Lung (tissue), 11 donors: ENCODE measurements at regions not wholly inside any gene's neighbourhood (a gene's known extent, or its start where the extent isn't known, plus 50 kb on each side); places are given as distances from the start of the nearest gene placed in this dataset.

Experiments used
- ATAC-seq: fragments of 200-7000 bp; cut with Tn5 transposase; one replicate; pipeline ENCODE4 v1.9.1; 2020; ENCODE audit warnings: moderate number of reproducible peaks; ENCODE audit not compliant: insufficient read depth, low FRiP score
- DNase-seq, 3 donors: peaks; one replicate each; pipeline ENCODE4 v3.0.0-alpha.2; 2013 to 2017
- H3K27ac ChIP-seq, 2 donors: one replicate each; pipeline ENCODE4 v1.5.1; 2013; ENCODE audit warnings: mild to moderate bottlenecking in 2 of 2, moderate library complexity in 2 of 2, control low read depth in 1 of 2, inconsistent platforms in 1 of 2, low read depth in 1 of 2, low read length in 1 of 2
- H3K27me3 ChIP-seq, 3 donors: one replicate each; pipeline ENCODE4 v1.5.1; 2013; ENCODE audit warnings: low read length in 2 of 3; ENCODE audit not compliant: control insufficient read depth in 3 of 3, insufficient read depth in 3 of 3
- H3K36me3 ChIP-seq, 4 donors: one replicate each; pipeline ENCODE4 v1.5.1; 2013; ENCODE audit warnings: low read length in 4 of 4, mild to moderate bottlenecking in 1 of 4, moderate library complexity in 1 of 4; ENCODE audit not compliant: control insufficient read depth in 4 of 4, insufficient read depth in 4 of 4
- H3K4me1 ChIP-seq, 5 donors: one replicate each; pipeline ENCODE4 v1.5.1; 2013; ENCODE audit warnings: low read length in 5 of 5, mild to moderate bottlenecking in 2 of 5, moderate library complexity in 1 of 5; ENCODE audit not compliant: control insufficient read depth in 5 of 5, insufficient read depth in 5 of 5
- H3K4me3 ChIP-seq: one replicate; pipeline ENCODE4 v1.5.1; 2013; ENCODE audit warnings: mild to moderate bottlenecking, control low read depth, moderate library complexity
- H3K9ac ChIP-seq, 2 donors: one replicate each; pipeline ENCODE4 v1.5.1; 2013; ENCODE audit warnings: low read length in 2 of 2, control low read depth in 1 of 2; ENCODE audit not compliant: insufficient read depth in 1 of 2
- H3K9me3 ChIP-seq, 4 donors: one replicate each; pipeline ENCODE4 v1.5.1; 2013; ENCODE audit warnings: low read length in 3 of 4, mild to moderate bottlenecking in 1 of 4, moderate library complexity in 1 of 4; ENCODE audit not compliant: control insufficient read depth in 4 of 4, insufficient read depth in 3 of 4
- WGBS, 2 donors: extraction: QIAGEN DNeasy Blood & Tissue Kit; methylation state at CpG; one replicate each; pipeline ENCODE4 v1.1.7; 2013; 5-methylcytosine and 5-hydroxymethylcytosine counted together
- TF ChIP-seq, protein P1 (sequence below): IDR thresholded peaks from 2 replicates; pipeline ENCODE4 v1.5.1; 2012; ENCODE audit warnings: mild to moderate bottlenecking; ENCODE audit errors: control extremely low read depth, extremely low read depth
- donor health status: control.
- donor health status: control.
- donor health status: Bipolar disorder and iron deficiency.
- donor health status: healthy.
- donor health status: DM: yes; HTN: yes; CAD: no.

DNA sequence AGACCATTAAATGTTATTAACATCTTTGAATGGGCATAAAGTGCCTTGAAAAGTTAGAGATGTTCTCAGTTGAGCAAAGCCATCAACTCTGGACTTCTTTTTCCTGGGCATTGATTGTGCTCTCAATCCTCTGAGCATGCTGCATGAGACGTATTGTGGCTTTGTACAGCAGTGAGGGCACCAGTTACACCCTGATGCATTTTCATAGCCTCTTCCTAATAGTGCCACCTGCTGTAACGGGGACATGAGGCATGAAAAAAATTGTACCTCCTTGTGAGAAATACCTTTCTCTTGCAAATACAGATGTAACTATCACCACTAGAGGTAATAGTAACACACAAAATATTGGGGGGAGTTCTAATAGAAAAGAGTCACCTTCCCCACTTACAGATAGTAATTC lies 697.5 kb downstream of the TMEM182 start:
- no peak for ATAC-seq
- 36 to 45% methylated on average over 2 of the region's 2 CpGs for WGBS, 2 donors

DNA sequence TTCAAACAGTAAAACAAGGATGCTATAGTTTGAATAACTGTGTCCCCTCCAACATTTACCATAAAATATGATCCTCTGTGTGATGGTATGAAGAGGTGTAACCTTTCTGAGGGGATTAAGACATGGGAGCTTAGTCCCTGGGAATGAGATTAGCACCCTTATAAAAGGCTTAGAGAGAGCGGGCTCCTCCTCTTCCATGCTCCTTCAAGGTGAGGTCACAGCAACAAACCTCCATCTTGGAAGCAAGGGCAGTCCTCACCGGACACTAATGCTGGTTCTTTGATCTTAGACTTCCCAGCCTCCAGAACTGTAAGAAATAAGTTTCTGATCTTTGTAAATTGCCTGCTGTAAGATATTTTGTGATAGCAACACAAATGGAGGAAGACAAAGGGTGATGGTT lies 700.3 kb downstream of the TMEM182 start:
- no peak overlapping the region for H3K9ac ChIP-seq
- H3K4me1 ChIP-seq = no peaks in the 10 kb centered on the region
- ATAC-seq (no peak), DNase-seq (no peak)
- TF ChIP-seq, protein P1, sequence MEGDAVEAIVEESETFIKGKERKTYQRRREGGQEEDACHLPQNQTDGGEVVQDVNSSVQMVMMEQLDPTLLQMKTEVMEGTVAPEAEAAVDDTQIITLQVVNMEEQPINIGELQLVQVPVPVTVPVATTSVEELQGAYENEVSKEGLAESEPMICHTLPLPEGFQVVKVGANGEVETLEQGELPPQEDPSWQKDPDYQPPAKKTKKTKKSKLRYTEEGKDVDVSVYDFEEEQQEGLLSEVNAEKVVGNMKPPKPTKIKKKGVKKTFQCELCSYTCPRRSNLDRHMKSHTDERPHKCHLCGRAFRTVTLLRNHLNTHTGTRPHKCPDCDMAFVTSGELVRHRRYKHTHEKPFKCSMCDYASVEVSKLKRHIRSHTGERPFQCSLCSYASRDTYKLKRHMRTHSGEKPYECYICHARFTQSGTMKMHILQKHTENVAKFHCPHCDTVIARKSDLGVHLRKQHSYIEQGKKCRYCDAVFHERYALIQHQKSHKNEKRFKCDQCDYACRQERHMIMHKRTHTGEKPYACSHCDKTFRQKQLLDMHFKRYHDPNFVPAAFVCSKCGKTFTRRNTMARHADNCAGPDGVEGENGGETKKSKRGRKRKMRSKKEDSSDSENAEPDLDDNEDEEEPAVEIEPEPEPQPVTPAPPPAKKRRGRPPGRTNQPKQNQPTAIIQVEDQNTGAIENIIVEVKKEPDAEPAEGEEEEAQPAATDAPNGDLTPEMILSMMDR = no peak
- H3K27me3 ChIP-seq = no peaks in the 10 kb centered on the region
- WGBS, 2 donors = 79 to 90% methylated on average over 2 of the region's 2 CpGs
- no peaks in the 10 kb centered on the region for H3K36me3 ChIP-seq
- H3K27ac ChIP-seq = no peak overlapping the region
- H3K4me3 ChIP-seq = no peak overlapping the region
- H3K9me3 ChIP-seq = peaks cover 0 to 2% (median 0%) of the 10 kb centered on the region in 4 donors

More for the DNA sequence above, 697.5 kb downstream of the TMEM182 start:
- no peaks in the 10 kb centered on the region for H3K36me3 ChIP-seq
- TF ChIP-seq, protein P1 = no peak
- DNase-seq = peak in 1 of 3 donors; percentile 24
- H3K4me1 ChIP-seq = no peaks in the 10 kb centered on the region
- H3K27me3 ChIP-seq = no peaks in the 10 kb centered on the region
- no peak overlapping the region for H3K9ac ChIP-seq
- no peak overlapping the region for H3K27ac ChIP-seq
- H3K9me3 ChIP-seq = no peaks in the 10 kb centered on the region
- H3K4me3 ChIP-seq = no peak overlapping the region

DNA sequence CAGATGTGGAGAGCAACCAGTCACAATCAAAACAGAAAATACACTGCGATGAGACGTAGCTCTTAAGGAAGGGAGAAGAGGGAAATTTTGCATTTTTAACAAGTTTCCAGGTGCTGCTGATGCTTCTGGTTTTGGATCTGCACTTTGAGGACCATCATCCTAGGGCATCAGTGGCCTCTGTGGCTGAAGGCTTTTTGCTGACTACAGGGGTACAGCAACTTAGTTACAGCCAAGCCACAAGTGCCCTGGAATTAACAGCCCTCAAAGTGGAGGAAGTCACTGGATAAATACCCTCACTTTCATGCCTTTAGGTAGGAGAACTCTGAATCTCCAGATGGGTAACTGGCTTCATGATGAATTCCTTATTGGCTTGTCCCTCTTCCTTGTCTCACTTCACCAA lies 700.9 kb downstream of the TMEM182 start:
- peaks cover 0 to 2% (median 0%) of the 10 kb centered on the region in 4 donors for H3K9me3 ChIP-seq
- no peak overlapping the region for H3K27ac ChIP-seq
- ATAC-seq = no peak
- no peaks in the 10 kb centered on the region for H3K36me3 ChIP-seq
- H3K4me3 ChIP-seq = no peak overlapping the region
- TF ChIP-seq, protein P1 = no peak
- WGBS, 2 donors = 91% methylated on average over 2 of the region's 2 CpGs
- H3K4me1 ChIP-seq = no peaks in the 10 kb centered on the region
- H3K9ac ChIP-seq = no peak overlapping the region
- DNase-seq = no peak
- H3K27me3 ChIP-seq = no peaks in the 10 kb centered on the region

DNA sequence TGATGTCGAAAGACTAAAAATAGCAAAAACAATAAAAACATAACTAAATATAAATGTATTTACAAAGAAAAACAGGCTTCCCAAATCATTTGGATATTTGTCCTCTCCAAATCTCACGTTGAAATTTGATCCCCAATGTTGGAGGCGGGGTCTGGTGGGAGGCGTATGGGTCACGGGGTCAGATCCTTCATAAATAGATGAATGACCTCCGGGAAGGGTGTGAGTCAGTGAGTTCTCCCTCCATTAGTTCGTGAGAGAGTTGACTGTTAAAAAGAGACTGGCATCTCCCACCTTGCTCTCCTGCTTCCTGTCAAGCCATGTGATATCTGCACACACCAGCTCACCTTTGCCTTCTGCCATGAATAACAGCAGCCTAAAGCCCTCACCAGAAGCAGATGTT lies 703.0 kb downstream of the TMEM182 start:
- TF ChIP-seq, protein P1 = no peak
- WGBS, 2 donors = 76 to 80% methylated on average over 7 of the region's 7 CpGs
- H3K4me3 ChIP-seq = no peak overlapping the region
- no peak overlapping the region for H3K9ac ChIP-seq
- H3K27me3 ChIP-seq = no peaks in the 10 kb centered on the region
- H3K36me3 ChIP-seq = no peaks in the 10 kb centered on the region
- no peaks in the 10 kb centered on the region for H3K4me1 ChIP-seq
- no peak for ATAC-seq
- peaks cover 0 to 2% (median 0%) of the 10 kb centered on the region in 4 donors for H3K9me3 ChIP-seq
- H3K27ac ChIP-seq = no peak overlapping the region
- DNase-seq = no peak
